H1 (cell line): ENCODE measurements at regions not wholly inside any gene's neighbourhood (a gene's known extent, or its start where the extent isn't known, plus 50 kb on each side); places are given as distances from the start of the nearest gene placed in this dataset.

ENCODE experiments used
- CTCF ChIA-PET: fragments of 300-600 bp; sonication (Branson Sonifier 250); formaldehyde crosslinking; loops from one replicate; lab custom pipeline; 2021; ENCODE audit not compliant: partially characterized antibody; lab: Charles Lee
- POLR2A ChIA-PET: fragments of 300-600 bp; sonication (Branson Sonifier 250); formaldehyde crosslinking; loops from one replicate; lab custom pipeline; 2021; ENCODE audit warnings: inconsistent platforms; ENCODE audit not compliant: partially characterized antibody; lab: Charles Lee
- DNase-seq, 2 experiments: peaks; one replicate each; pipeline versions ENCODE4 v3.0.0 to v3.0.0-alpha.2; 2010 to 2022; ENCODE audit warnings: low spot score in 2 of 2, low read depth in 1 of 2, mixed read lengths in 1 of 2
- FAIRE-seq: peaks from 2 replicates; lab custom pipeline; 2011; peaks lifted over from hg19 to GRCh38; lab: Jason Lieb, UNC
- H2AFZ ChIP-seq: 2 replicates; pipeline ENCODE4 v1.8.1; 2012; ENCODE audit warnings: low read length, inconsistent platforms
- H2AK5ac ChIP-seq: 2 replicates; pipeline ENCODE4 v1.6.1; 2013; ENCODE audit warnings: low read depth, low read length
- H2BK120ac ChIP-seq: replicated peaks from 2 replicates; pipeline ENCODE3; 2013; ENCODE audit warnings: low read depth, low read length, inconsistent platforms
- H2BK12ac ChIP-seq: 2 replicates; pipeline ENCODE4 v1.6.1; 2013; ENCODE audit warnings: low read depth, low read length
- H2BK15ac ChIP-seq: 2 replicates; pipeline ENCODE4 v1.6.1; 2013; ENCODE audit warnings: low read length
- H2BK20ac ChIP-seq: 2 replicates; pipeline ENCODE4 v1.6.1; 2013; ENCODE audit warnings: low read length
- H2BK5ac ChIP-seq: 2 replicates; pipeline ENCODE4 v1.6.1; 2013; ENCODE audit warnings: low read depth, low read length
- H3K14ac ChIP-seq: 2 replicates; pipeline ENCODE4 v1.6.1; 2013; ENCODE audit warnings: inconsistent platforms; ENCODE audit not compliant: insufficient read length
- H3K18ac ChIP-seq: 2 replicates; pipeline ENCODE4 v1.6.1; 2013; ENCODE audit warnings: low read length; ENCODE audit errors: extremely low read depth
- H3K23ac ChIP-seq: 2 replicates; pipeline ENCODE4 v1.6.1; 2013; ENCODE audit warnings: inconsistent platforms; ENCODE audit not compliant: insufficient read length
- H3K23me2 ChIP-seq: 2 replicates; pipeline ENCODE4 v1.6.1; 2013; ENCODE audit warnings: low read depth, low read length
- H3K27ac ChIP-seq: 2 replicates; pipeline ENCODE4 v1.6.1; 2011; ENCODE audit warnings: low read depth, low read length, inconsistent platforms
- H3K27me3 ChIP-seq, 4 experiments: replicated peaks in 1 of 4; 1 replicate in 1 of 4; 2 replicates in 3 of 4; pipeline versions ENCODE4 v1.6.1 to v1.8.1; 2011 to 2013; ENCODE audit warnings: low read length in 3 of 4, mild to moderate bottlenecking in 3 of 4, inconsistent platforms in 2 of 4, mixed read lengths in 2 of 4, moderate library complexity in 1 of 4; ENCODE audit not compliant: control insufficient read depth in 3 of 4, insufficient read depth in 3 of 4; ENCODE audit errors: extremely low read depth in 1 of 4
- H3K36me3 ChIP-seq, 4 experiments: 2 replicates each; pipeline versions ENCODE4 v1.6.1 to v1.8.1; 2011 to 2013; ENCODE audit warnings: mild to moderate bottlenecking in 4 of 4, low read length in 3 of 4, moderate library complexity in 2 of 4, control low read depth in 1 of 4, inconsistent platforms in 1 of 4; ENCODE audit not compliant: insufficient read depth in 4 of 4, control insufficient read depth in 2 of 4
- H3K4ac ChIP-seq: replicated peaks from 2 replicates; pipeline ENCODE3; 2013; ENCODE audit warnings: low read length, low read depth, mixed read lengths, inconsistent platforms; ENCODE audit not compliant: insufficient read length
- H3K4me1 ChIP-seq, 4 experiments: replicated peaks in 1 of 4; 1 replicate in 1 of 4; 2 replicates in 3 of 4; pipeline versions ENCODE4 v1.6.1 to v1.8.1; 2011 to 2013; ENCODE audit warnings: low read length in 3 of 4, inconsistent platforms in 2 of 4, mixed read lengths in 1 of 4; ENCODE audit not compliant: insufficient read depth in 4 of 4, control insufficient read depth in 3 of 4
- H3K4me2 ChIP-seq, 2 experiments: 2 replicates each; pipeline versions ENCODE4 v1.6.1 to v1.8.1; 2011 to 2013; ENCODE audit warnings: low read depth in 2 of 2, low read length in 2 of 2, control low read depth in 1 of 2, inconsistent platforms in 1 of 2, mild to moderate bottlenecking in 1 of 2; ENCODE audit not compliant: insufficient read depth in 1 of 2
- H3K4me3 ChIP-seq, 4 experiments: fragments of 200-600, 300-600 bp in 1 of 4; sonication (generic), shearing (Covaris generic), sonication (Bioruptor Twin) in 1 of 4; 2 replicates each; pipeline versions ENCODE4 v1.5.1 to v1.8.1; 2011 to 2016; ENCODE audit warnings: low read length in 4 of 4, low read depth in 3 of 4, control low read depth in 2 of 4, inconsistent platforms in 2 of 4, mild to moderate bottlenecking in 2 of 4, mixed read lengths in 1 of 4, moderate library complexity in 1 of 4; ENCODE audit not compliant: insufficient read depth in 2 of 4; ENCODE audit errors: extremely low read depth in 1 of 4
- H3K56ac ChIP-seq: replicated peaks from 2 replicates; pipeline ENCODE3; 2013; ENCODE audit warnings: low read depth, mild to moderate bottlenecking, mixed read lengths, low read length, inconsistent platforms; ENCODE audit not compliant: insufficient read length
- H3K79me1 ChIP-seq: 2 replicates; pipeline ENCODE4 v1.6.1; 2013; ENCODE audit warnings: low read depth, low read length, control low read depth
- H3K79me2 ChIP-seq, 2 experiments: 2 replicates each; pipeline versions ENCODE4 v1.6.1 to v1.8.1; 2012 to 2013; ENCODE audit warnings: low read length in 2 of 2, mild to moderate bottlenecking in 2 of 2, inconsistent platforms in 1 of 2; ENCODE audit not compliant: insufficient read depth in 2 of 2, control insufficient read depth in 1 of 2
- H3K9ac ChIP-seq, 4 experiments: replicated peaks in 1 of 4; 1 replicate in 1 of 4; 2 replicates in 3 of 4; pipeline versions ENCODE4 v1.6.1 to v1.8.1; 2011 to 2013; ENCODE audit warnings: low read depth in 3 of 4, low read length in 3 of 4, control low read depth in 2 of 4, mild to moderate bottlenecking in 2 of 4, moderate library complexity in 2 of 4, inconsistent platforms in 1 of 4; ENCODE audit errors: extremely low read depth in 1 of 4
- H3K9me3 ChIP-seq, 2 experiments: 2 replicates each; pipeline versions ENCODE4 v1.6.1 to v1.8.1; 2012 to 2013; ENCODE audit warnings: mild to moderate bottlenecking in 2 of 2, moderate library complexity in 2 of 2, control low read depth in 1 of 2, inconsistent platforms in 1 of 2, low read depth in 1 of 2, low read length in 1 of 2, mixed read lengths in 1 of 2; ENCODE audit not compliant: insufficient read depth in 2 of 2
- H4K20me1 ChIP-seq, 2 experiments: replicated peaks in 1 of 2; 2 replicates each; pipeline versions ENCODE3 to v1.8.1; 2011 to 2013; ENCODE audit warnings: inconsistent platforms in 2 of 2, low read length in 2 of 2, mild to moderate bottlenecking in 1 of 2; ENCODE audit not compliant: insufficient read depth in 2 of 2, control insufficient read depth in 1 of 2
- H4K5ac ChIP-seq: 2 replicates; pipeline ENCODE4 v1.6.1; 2013; ENCODE audit warnings: low read length, low read depth, mixed read lengths, inconsistent platforms; ENCODE audit not compliant: insufficient read length
- H4K8ac ChIP-seq: 2 replicates; pipeline ENCODE4 v1.8.0; 2013; ENCODE audit warnings: mild to moderate bottlenecking, moderate library complexity, low read length, inconsistent platforms; ENCODE audit not compliant: insufficient read depth; ENCODE audit errors: extremely low read depth
- H4K91ac ChIP-seq: replicated peaks from 2 replicates; pipeline ENCODE3; 2013; ENCODE audit warnings: low read length, mixed read lengths, inconsistent platforms; ENCODE audit not compliant: insufficient read length
- CHD1 ChIP-seq: IDR thresholded peaks from 2 replicates; pipeline ENCODE4 v1.6.1; 2012; ENCODE audit warnings: low read depth, low read length, improper control_type of control experiment
- HDAC2 ChIP-seq, 2 experiments: fragments of 300-600 bp in 1 of 2; sonication (generic) in 1 of 2; IDR thresholded peaks; 2 replicates each; pipeline ENCODE4 v1.6.1; 2011 to 2012; ENCODE audit warnings: low read depth in 2 of 2, low read length in 2 of 2, mild to moderate bottlenecking in 2 of 2, moderate library complexity in 2 of 2, borderline replicate concordance in 1 of 2, inconsistent platforms in 1 of 2
- SIX5 ChIP-seq: IDR thresholded peaks from 2 replicates; pipeline ENCODE4 v1.6.1; 2011; ENCODE audit warnings: mild to moderate bottlenecking, low read depth, low read length
- USF2 ChIP-seq: IDR thresholded peaks from 2 replicates; pipeline ENCODE4 v1.6.1; 2011; ENCODE audit warnings: low read length, improper control_type of control experiment
- WGBS, 2 experiments: shearing (Covaris generic) in 1 of 2; methylation state at CpG; one replicate each; pipeline versions ENCODE4 v1.1.6 to v1.1.7; 2013 to 2015; ENCODE audit warnings: low lambda C conversion rate in 2 of 2, mixed read lengths in 2 of 2, inconsistent platforms in 1 of 2, low coverage in 1 of 2, missing lambda C conversion rate in 1 of 2; ENCODE audit not compliant: insufficient replicate concordance in 2 of 2, insufficient coverage in 1 of 2, insufficient read length in 1 of 2; ENCODE audit errors: extremely low coverage in 1 of 2, missing lambda C conversion rate in 1 of 2; 5-methylcytosine and 5-hydroxymethylcytosine counted together

- Histone ChIP-seq H3K27ac (no peak overlapping the region), H4K5ac (no peak overlapping the region), H3K23ac (no peak overlapping the region), H4K8ac (no peak overlapping the region), H2AFZ (no peak overlapping the region), H3K14ac (no peak overlapping the region), H3K9ac (no peak overlapping the region), H2AK5ac (no peak overlapping the region), H3K79me1 (no peaks in the 10 kb centered on the region), H2BK5ac (no peak overlapping the region), H2BK15ac (no peak overlapping the region), H3K23me2 (no peaks in the 10 kb centered on the region), H3K18ac (no peak overlapping the region), H3K56ac (no peak overlapping the region), H3K36me3 (no peaks in the 10 kb centered on the region), H2BK120ac (no peak overlapping the region), H3K4me3 (no peak overlapping the region), H2BK12ac (no peak overlapping the region), H3K27me3 (no peaks in the 10 kb centered on the region), H3K9me3 (no peaks in the 10 kb centered on the region), H3K4me2 (no peak overlapping the region), H4K20me1 (no peaks in the 10 kb centered on the region), H2BK20ac (no peak overlapping the region), H3K4ac (no peak overlapping the region), H3K4me1 (peaks cover 0 to 3% (median 3%) of the 10 kb centered on the region in 4 experiments; a peak in 6 of 7 replicates), H3K79me2 (no peaks in the 10 kb centered on the region), H4K91ac (no peak overlapping the region)
- no peak for FAIRE-seq
- ChIA-PET CTCF (interaction anchor here (1.1 to 1.6 kb wide), 2 partner anchors 36 to 114 kb away, joined by 3 to 4 read pairs; no protein-coding TSS in a partner anchor), POLR2A (interaction anchor here (1.4 kb wide), 1 partner anchor 10 kb away, joined by 4 read pairs; no protein-coding TSS in a partner anchor)
- TF ChIP-seq HDAC2 (IDR thresholded peaks at IDR 0.05; ENCODE audit: borderline replicate concordance in 1 of 2, low read depth in 2 of 2, low read length in 2 of 2) (no peak), CHD1 (no peak), SIX5 (no peak), USF2 (no peak)
- DNase-seq: no peak
- 80% methylated on average over 1 of the region's 2 CpGs; no CpG with 5 or more reads in 1 of the 2 experiments for WGBS, 2 experiments
Measured at GRCh38 chr2:41972179-41972578, 75.6 kb upstream of the PKDCC start.
